OCI-LY7 (cell line): ENCODE measurements at regions not wholly inside any gene's neighbourhood (a gene's known extent, or its start where the extent isn't known, plus 50 kb on each side); places are given as distances from the start of the nearest gene placed in this dataset.
A peak's percentile ranks its signal among the peaks of the same experiment; 100 is the strongest.
"Not testable (repeated sequence)": the region's sequence is repeated elsewhere in the genome, so short reads cannot be mapped to it uniquely, and the experiment has no call there.

Experiments
- BruUV-seq: library from RNA; stranded (reverse); fragments of 400-500 nt; replicated peaks from 2 replicates; lab custom pipeline; 2021; lab: Mats Ljungman, UMichigan
- CTCF ChIA-PET: fragments of 300-600 bp; sonication (Branson Sonifier 250); formaldehyde crosslinking; loops from one replicate; lab custom pipeline; 2022; ENCODE audit warnings: antibody characterized with exemption; ENCODE audit not compliant: unreplicated experiment; lab: Charles Lee
- POLR2A ChIA-PET: fragments of 300-600 bp; sonication (Branson Sonifier 250); formaldehyde crosslinking; loops from one replicate; lab custom pipeline; 2022; ENCODE audit warnings: antibody characterized with exemption; lab: Charles Lee
- DNase-seq: peaks from one replicate; pipeline ENCODE4 v3.0.0-alpha.2; 2015; ENCODE audit warnings: low spot score
- H2AFZ ChIP-seq: fragments of 200-600 bp; sonication (generic), shearing (Covaris generic); 2 replicates; pipeline ENCODE4 v1.6.1; 2014; ENCODE audit warnings: mild to moderate bottlenecking, antibody characterized with exemption, low read length, moderate library complexity
- H3K27ac ChIP-seq: fragments of 200-600 bp; sonication (generic); 2 replicates; pipeline ENCODE4 v1.5.1; 2014; ENCODE audit warnings: mixed run types, low read depth, mild to moderate bottlenecking, moderate library complexity, low read length, inconsistent platforms; ENCODE audit not compliant: poor library complexity, severe bottlenecking
- H3K36me3 ChIP-seq: fragments of 200-600 bp; sonication (generic); 2 replicates; pipeline ENCODE4 v1.6.1; 2014; ENCODE audit warnings: mild to moderate bottlenecking, antibody characterized with exemption, low read length, moderate library complexity, mixed read lengths; ENCODE audit not compliant: insufficient read depth
- H3K4me1 ChIP-seq: fragments of 200-600 bp; sonication (generic); 2 replicates; pipeline ENCODE4 v1.5.1; 2014; ENCODE audit warnings: mild to moderate bottlenecking, low read length; ENCODE audit not compliant: insufficient read depth, poor library complexity, severe bottlenecking
- H3K4me2 ChIP-seq: fragments of 200-600 bp; sonication (generic); 2 replicates; pipeline ENCODE4 v1.6.1; 2014; ENCODE audit warnings: mild to moderate bottlenecking, low read length
- H3K4me3 ChIP-seq: fragments of 200-600 bp; sonication (generic); 2 replicates; pipeline ENCODE4 v1.5.1; 2014; ENCODE audit warnings: mild to moderate bottlenecking, low read depth, low read length; ENCODE audit not compliant: poor library complexity, severe bottlenecking
- H3K79me2 ChIP-seq: fragments of 200-600 bp; sonication (generic); 2 replicates; pipeline ENCODE4 v1.6.1; 2016; ENCODE audit warnings: low read depth, mild to moderate bottlenecking, low read length, moderate library complexity, mixed read lengths; ENCODE audit not compliant: insufficient read depth
- H3K9me2 ChIP-seq: fragments of 200-600 bp; sonication (generic); 2 replicates; pipeline ENCODE4 v1.6.1; 2016; ENCODE audit warnings: mild to moderate bottlenecking, low read length, mixed read lengths; ENCODE audit not compliant: insufficient read depth
- H3K9me3 ChIP-seq: fragments of 200-600 bp; sonication (generic); 2 replicates; pipeline ENCODE4 v1.6.1; 2014; ENCODE audit warnings: mild to moderate bottlenecking, mixed run types, low read length, mixed read lengths
- H4K20me1 ChIP-seq: fragments of 200-600 bp; sonication (generic); 2 replicates; pipeline ENCODE4 v1.6.1; 2014; ENCODE audit warnings: mild to moderate bottlenecking, antibody characterized with exemption, low read length, moderate library complexity, mixed read lengths; ENCODE audit not compliant: insufficient read depth
- CTCF ChIP-seq: fragments of 200-600 bp; sonication (generic); conservative IDR thresholded peaks from 2 replicates; pipeline ENCODE4 v1.5.1; 2014; ENCODE audit warnings: mild to moderate bottlenecking, antibody characterized with exemption, low read length, moderate library complexity, mixed read lengths
- EZH2phosphoT487 ChIP-seq: fragments of 200-600 bp; sonication (generic); IDR thresholded peaks from 2 replicates; pipeline ENCODE4 v1.6.1; 2018; ENCODE audit warnings: low read depth, borderline replicate concordance, mild to moderate bottlenecking, mixed run types, antibody characterized with exemption, low read length, moderate library complexity, mixed read lengths
- intact Hi-C: fragments of 100-400 bp; cut with micrococcal nuclease; formaldehyde crosslinking; loops from one replicate; pipeline ENCODE4 v1.10.0; 2022; ENCODE audit not compliant: unreplicated experiment

GRCh38 chr11:45007011-45007410 is 56.3 kb upstream of the TP53I11 start:
- DNase-seq: no peak
- Histone ChIP-seq H3K27ac (no peak overlapping the region), H3K4me1 (no peaks in the 10 kb centered on the region), H3K4me3 (no peak overlapping the region), H3K79me2 (no peaks in the 10 kb centered on the region), H2AFZ (no peak overlapping the region), H3K36me3 (no peaks in the 10 kb centered on the region), H3K9me2 (no peaks in the 10 kb centered on the region), H4K20me1 (no peaks in the 10 kb centered on the region), H3K9me3 (no peaks in the 10 kb centered on the region), H3K4me2 (no peak overlapping the region)
- intact Hi-C loops: no loop called here
- TF ChIP-seq EZH2phosphoT487: no peak
- no peak for TF ChIP-seq CTCF
- BruUV-seq: no TSS peak
- POLR2A ChIA-PET: interaction anchor here (1.1 kb wide), 1 partner anchor 52 kb away, joined by 3 read pairs; no protein-coding TSS in a partner anchor
- CTCF ChIA-PET: no interaction called here

GRCh38 chr11:45015983-45016382 is 65.3 kb upstream of the TP53I11 start:
- DNase-seq, H3K9me3 ChIP-seq, BruUV-seq, CTCF ChIA-PET, H4K20me1 ChIP-seq, H3K9me2 ChIP-seq, H3K4me2 ChIP-seq, H3K27ac ChIP-seq, H3K79me2 ChIP-seq, H3K4me3 ChIP-seq, H3K36me3 ChIP-seq, H3K4me1 ChIP-seq, H2AFZ ChIP-seq: not testable (repeated sequence)
- intact Hi-C loops: loop anchor here (5.0 kb wide), 1 partner anchor 79 kb away; no protein-coding TSS in a partner anchor
- POLR2A ChIA-PET: interaction anchor here (0.9 kb wide), 1 partner anchor 13 kb away, joined by 5 read pairs; no protein-coding TSS in a partner anchor

- POLR2A ChIA-PET: interaction anchor here (0.6 to 0.9 kb wide), 2 partner anchors 12 to 13 kb away, joined by 3 to 5 read pairs; no protein-coding TSS in a partner anchor
- H3K9me2 ChIP-seq, H3K9me3 ChIP-seq, BruUV-seq, H3K36me3 ChIP-seq, H4K20me1 ChIP-seq, H3K79me2 ChIP-seq, H3K4me2 ChIP-seq, H2AFZ ChIP-seq, H3K4me3 ChIP-seq, H3K27ac ChIP-seq, CTCF ChIA-PET, DNase-seq: not testable (repeated sequence)
- H3K4me1 ChIP-seq: peaks cover 14% of the 10 kb centered on the region
- intact Hi-C loops: loop anchor here (5.0 kb wide), 1 partner anchor 79 kb away; no protein-coding TSS in a partner anchor
Observed at GRCh38 chr11:45016446-45016845, 65.8 kb upstream of the TP53I11 start.

GRCh38 chr11:45017329-45017728 is 66.6 kb upstream of the TP53I11 start:
- H3K4me2 ChIP-seq: no peak overlapping the region
- H3K27ac ChIP-seq: no peak overlapping the region
- no peaks in the 10 kb centered on the region for H3K9me3 ChIP-seq
- H3K79me2 ChIP-seq: no peaks in the 10 kb centered on the region
- H2AFZ ChIP-seq: no peak overlapping the region
- no peaks in the 10 kb centered on the region for H3K9me2 ChIP-seq
- peaks cover 18% of the 10 kb centered on the region for H3K4me1 ChIP-seq
- H3K36me3 ChIP-seq: no peaks in the 10 kb centered on the region
- no peaks in the 10 kb centered on the region for H4K20me1 ChIP-seq
- DNase-seq: no peak
- TF ChIP-seq EZH2phosphoT487 (no peak), CTCF (peak; percentile 55)
- BruUV-seq: no TSS peak
- intact Hi-C loops: loop anchor here (5.0 kb wide), 1 partner anchor 80 kb away; no protein-coding TSS in a partner anchor
- ChIA-PET POLR2A (no interaction called here), CTCF (no interaction called here)
- H3K4me3 ChIP-seq: no peak overlapping the region
